DOHH2 (cell line): ENCODE measurements at regions not wholly inside any gene's neighbourhood (a gene's known extent, or its start where the extent isn't known, plus 50 kb on each side); places are given as distances from the start of the nearest gene placed in this dataset.

Experiments
- H3F3A ChIP-seq: fragments of 200-600 bp; sonication (generic), shearing (Covaris generic); 2 replicates; pipeline ENCODE4 v1.6.0; 2016; ENCODE audit warnings: antibody characterized with exemption, mild to moderate bottlenecking; ENCODE audit not compliant: control insufficient read depth, insufficient read depth
- H3K27ac ChIP-seq: fragments of 200-600 bp; sonication (generic); 2 replicates; pipeline ENCODE4 v1.5.1; 2014; ENCODE audit warnings: low read depth, mild to moderate bottlenecking, low read length, moderate library complexity
- H3K27me3 ChIP-seq: fragments of 200-600 bp; sonication (generic); 2 replicates; pipeline ENCODE4 v1.6.1; 2014; ENCODE audit warnings: mild to moderate bottlenecking, low read length, mixed read lengths; ENCODE audit not compliant: control insufficient read depth
- H3K36me3 ChIP-seq: fragments of 200-600 bp; sonication (generic); 2 replicates; pipeline ENCODE4 v1.6.1; 2014; ENCODE audit warnings: mild to moderate bottlenecking, low read length, moderate library complexity, mixed read lengths; ENCODE audit not compliant: control insufficient read depth
- H3K4me1 ChIP-seq: fragments of 200-600 bp; sonication (generic); 2 replicates; pipeline ENCODE4 v1.6.1; 2014; ENCODE audit warnings: mild to moderate bottlenecking, low read length, mixed read lengths; ENCODE audit not compliant: control insufficient read depth
- H3K4me2 ChIP-seq: fragments of 200-600 bp; sonication (generic); 2 replicates; pipeline ENCODE4 v1.6.0; 2014; ENCODE audit warnings: mild to moderate bottlenecking, low read length, moderate library complexity
- H3K4me3 ChIP-seq: fragments of 200-600 bp; sonication (generic); 2 replicates; pipeline ENCODE4 v1.5.1; 2014; ENCODE audit warnings: mild to moderate bottlenecking, low read length, mixed read lengths
- H3K79me2 ChIP-seq: fragments of 200-600 bp; sonication (generic); 2 replicates; pipeline ENCODE4 v1.6.1; 2014; ENCODE audit warnings: mild to moderate bottlenecking, low read length, mixed read lengths; ENCODE audit not compliant: control insufficient read depth
- H3K9me2 ChIP-seq: fragments of 200-600 bp; sonication (generic); replicated peaks from 2 replicates; pipeline ENCODE4 v1.6.1; 2014; ENCODE audit warnings: mild to moderate bottlenecking, low read length, mixed read lengths; ENCODE audit not compliant: control insufficient read depth
- H3K9me3 ChIP-seq: fragments of 200-600 bp; sonication (generic); 2 replicates; pipeline ENCODE4 v1.6.1; 2014; ENCODE audit warnings: antibody characterized with exemption, low read length, mixed read lengths; ENCODE audit not compliant: control insufficient read depth, insufficient read depth
- H4K20me1 ChIP-seq: fragments of 200-600 bp; sonication (generic); 2 replicates; pipeline ENCODE4 v1.6.0; 2014; ENCODE audit warnings: low read depth, mild to moderate bottlenecking, antibody characterized with exemption, low read length, moderate library complexity; ENCODE audit not compliant: control insufficient read depth, insufficient read depth
- CTCF ChIP-seq: fragments of 200-600 bp; sonication (generic); IDR thresholded peaks from one replicate; pipeline ENCODE4 v1.5.1; 2014; ENCODE audit warnings: antibody characterized with exemption, mild to moderate bottlenecking, low read depth, low read length; ENCODE audit not compliant: poor library complexity, severe bottlenecking
- EZH2phosphoT487 ChIP-seq: fragments of 200-600 bp; sonication (generic); IDR thresholded peaks from 2 replicates; pipeline ENCODE4 v1.6.1; 2017; ENCODE audit warnings: borderline replicate concordance, mild to moderate bottlenecking, antibody characterized with exemption, low read length, moderate library complexity, mixed read lengths

- no peak overlapping the region for H3K4me3 ChIP-seq
- no peaks in the 10 kb centered on the region for H3F3A ChIP-seq
- no peaks in the 10 kb centered on the region for H4K20me1 ChIP-seq
- H3K79me2 ChIP-seq: no peaks in the 10 kb centered on the region
- no peak overlapping the region for H3K27ac ChIP-seq
- no peaks in the 10 kb centered on the region for H3K9me2 ChIP-seq
- H3K9me3 ChIP-seq: no peaks in the 10 kb centered on the region
- H3K4me1 ChIP-seq: peaks cover 2% of the 10 kb centered on the region; the same call in 1 of the 2 replicates
- peaks cover 62% of the 10 kb centered on the region for H3K27me3 ChIP-seq
- H3K4me2 ChIP-seq: no peak overlapping the region
- TF ChIP-seq CTCF (no peak), EZH2phosphoT487 (no peak)
- no peaks in the 10 kb centered on the region for H3K36me3 ChIP-seq
Observed at GRCh38 chr4:26084414-26084813, 170.4 kb downstream of the SMIM20 start.

DNA sequence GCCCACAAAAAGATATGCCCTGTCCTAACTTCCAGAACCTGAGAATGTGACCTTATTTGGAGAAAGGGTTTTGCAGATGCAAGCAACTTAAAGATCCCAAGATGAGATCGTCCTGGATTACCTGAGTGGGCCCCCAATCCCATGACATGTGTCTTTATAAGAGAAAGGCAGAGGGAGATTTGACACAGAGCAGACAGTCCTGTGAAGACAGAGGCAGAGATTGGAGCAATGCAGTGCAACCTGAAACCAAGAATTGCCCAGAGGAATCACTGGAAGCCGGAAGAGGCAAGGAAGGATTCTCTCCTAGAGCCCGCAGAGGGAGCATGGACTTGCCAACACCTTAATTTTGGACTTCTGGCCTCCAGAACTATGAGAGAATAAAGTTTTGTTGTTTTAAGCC, 171.5 kb downstream of the SMIM20 start:
- H3K9me2 ChIP-seq: no peaks in the 10 kb centered on the region
- no peaks in the 10 kb centered on the region for H3F3A ChIP-seq
- no peaks in the 10 kb centered on the region for H3K36me3 ChIP-seq
- no peak overlapping the region for H3K4me2 ChIP-seq
- H3K4me3 ChIP-seq: no peak overlapping the region
- H3K27ac ChIP-seq: no peak overlapping the region
- H3K79me2 ChIP-seq: no peaks in the 10 kb centered on the region
- no peaks in the 10 kb centered on the region for H4K20me1 ChIP-seq
- H3K4me1 ChIP-seq: peaks cover 2% of the 10 kb centered on the region; the same call in 1 of the 2 replicates
- no peak for TF ChIP-seq EZH2phosphoT487
- TF ChIP-seq CTCF: no peak
- H3K9me3 ChIP-seq: no peaks in the 10 kb centered on the region
- H3K27me3 ChIP-seq: peaks cover 61% of the 10 kb centered on the region

DNA sequence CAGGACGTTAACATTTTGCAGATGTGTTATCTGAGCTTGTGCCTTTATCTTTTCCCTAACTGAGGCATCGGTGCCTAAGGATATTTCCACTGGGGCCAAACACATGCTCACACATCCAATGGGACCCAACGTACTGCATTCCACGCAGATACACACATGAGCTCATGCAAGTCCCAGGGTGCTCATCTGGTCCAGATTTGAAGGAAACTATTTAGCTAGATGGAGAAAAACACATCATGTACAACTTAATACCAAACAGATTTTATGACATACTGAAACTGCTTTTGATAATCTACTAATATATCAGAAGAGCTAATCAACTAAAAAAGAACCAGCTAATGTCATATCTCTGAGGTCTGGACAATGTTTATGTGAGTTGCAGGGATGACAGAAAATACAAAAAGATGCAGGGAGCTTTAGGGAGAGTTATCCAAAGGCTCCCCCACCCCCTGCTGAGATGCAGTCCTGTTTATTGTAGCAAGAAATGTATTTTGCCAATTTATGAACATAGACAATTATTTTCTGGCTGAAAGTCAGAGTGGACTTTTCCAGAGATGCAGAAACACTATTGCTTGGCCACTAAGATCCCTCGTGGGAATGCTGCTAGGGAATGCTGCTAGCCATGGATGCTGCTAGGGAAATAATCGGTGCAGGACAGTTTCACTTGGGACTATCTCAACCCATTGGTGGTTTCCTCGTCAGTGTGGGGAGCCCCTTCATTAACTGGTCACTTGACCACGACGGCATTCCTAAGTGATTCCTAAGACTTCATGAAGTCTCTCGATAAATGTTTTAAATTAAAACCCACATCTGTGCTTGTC, 172.8 kb downstream of the SMIM20 start:
- no peaks in the 10 kb centered on the region for H3K9me3 ChIP-seq
- H3K9me2 ChIP-seq: no peaks in the 10 kb centered on the region
- no peak overlapping the region for H3K4me3 ChIP-seq
- H4K20me1 ChIP-seq: no peaks in the 10 kb centered on the region
- H3K4me1 ChIP-seq: peaks cover 2% of the 10 kb centered on the region; the same call in 1 of the 2 replicates
- no peak overlapping the region for H3K4me2 ChIP-seq
- H3K79me2 ChIP-seq: no peaks in the 10 kb centered on the region
- no peak for TF ChIP-seq EZH2phosphoT487
- no peak for TF ChIP-seq CTCF
- H3K36me3 ChIP-seq: no peaks in the 10 kb centered on the region
- H3K27ac ChIP-seq: no peak overlapping the region
- H3K27me3 ChIP-seq: peaks cover 54% of the 10 kb centered on the region
- no peaks in the 10 kb centered on the region for H3F3A ChIP-seq
